ENCODE measurements at regions not wholly inside any gene's neighbourhood (a gene's known extent, or its start where the extent isn't known, plus 50 kb on each side); places are given as distances from the start of the nearest gene placed in this dataset.

GRCh38 chr6:121865811-121866210 is 430.4 kb downstream of the GJA1 start:
- DNase-seq (ENCODE audit: low read depth): no peak
- no peak for TF ChIP-seq CTCF (conservative IDR thresholded peaks at IDR 0.05; ENCODE audit: low read depth, low read length)
- H3K4me3 ChIP-seq (ENCODE audit: low read depth, low read length): no peak overlapping the region

- TF ChIP-seq CTCF (conservative IDR thresholded peaks at IDR 0.05; ENCODE audit: low read depth, low read length): no peak
- H3K4me3 ChIP-seq (ENCODE audit: low read depth, low read length): no peak overlapping the region
- peak; percentile 45 for DNase-seq (ENCODE audit: low read depth)
Observed at GRCh38 chr6:121867095-121867494, 431.6 kb downstream of the GJA1 start.

GRCh38 chr6:121868206-121868605 is 432.8 kb downstream of the GJA1 start:
- peak; percentile 71 for DNase-seq (ENCODE audit: low read depth)
- H3K4me3 ChIP-seq (ENCODE audit: low read depth, low read length): no peak overlapping the region
- no peak for TF ChIP-seq CTCF (conservative IDR thresholded peaks at IDR 0.05; ENCODE audit: low read depth, low read length)

- no peak for TF ChIP-seq CTCF (conservative IDR thresholded peaks at IDR 0.05; ENCODE audit: low read depth, low read length)
- H3K4me3 ChIP-seq (ENCODE audit: low read depth, low read length): no peak overlapping the region
- DNase-seq (ENCODE audit: low read depth): no peak
Observed at GRCh38 chr6:121873595-121873994, 438.1 kb downstream of the GJA1 start.

GRCh38 chr6:121876721-121877120 is 441.3 kb downstream of the GJA1 start:
- no peak for TF ChIP-seq CTCF (conservative IDR thresholded peaks at IDR 0.05; ENCODE audit: low read depth, low read length)
- no peak for DNase-seq (ENCODE audit: low read depth)
- no peak overlapping the region for H3K4me3 ChIP-seq (ENCODE audit: low read depth, low read length)

- no peak overlapping the region for H3K4me3 ChIP-seq (ENCODE audit: low read depth, low read length)
- peak; percentile 86 for DNase-seq (ENCODE audit: low read depth)
- TF ChIP-seq CTCF (conservative IDR thresholded peaks at IDR 0.05; ENCODE audit: low read depth, low read length): no peak
Observed at GRCh38 chr6:121879149-121879548, 443.7 kb downstream of the GJA1 start.

- DNase-seq (ENCODE audit: low read depth): no peak
- TF ChIP-seq CTCF (conservative IDR thresholded peaks at IDR 0.05; ENCODE audit: low read depth, low read length): no peak
- no peak overlapping the region for H3K4me3 ChIP-seq (ENCODE audit: low read depth, low read length)
Observed at GRCh38 chr6:121880831-121881230, 445.4 kb downstream of the GJA1 start.

Data from choroid plexus epithelial cell (primary cell).